CD14-positive monocyte (primary cell): ENCODE measurements at regions not wholly inside any gene's neighbourhood (a gene's known extent, or its start where the extent isn't known, plus 50 kb on each side); places are given as distances from the start of the nearest gene placed in this dataset.

Source experiments
- DNase-seq, 3 donors: peaks; one replicate each; pipeline ENCODE4 v3.0.0-alpha.2; 2011 to 2022
- H2AFZ ChIP-seq: 2 replicates; pipeline ENCODE4 v1.6.0; 2012; ENCODE audit warnings: mild to moderate bottlenecking, low read depth, low read length, inconsistent platforms; ENCODE audit not compliant: insufficient read depth, poor library complexity, severe bottlenecking
- H3K27ac ChIP-seq, 2 donors: 1 replicate in 1 of 2; 2 replicates in 1 of 2; pipeline ENCODE4 v1.5.1; 2012 to 2013; ENCODE audit warnings: low read length in 2 of 2, control low read depth in 1 of 2, inconsistent platforms in 1 of 2, low read depth in 1 of 2, mild to moderate bottlenecking in 1 of 2
- H3K27me3 ChIP-seq, 2 donors: one replicate each; pipeline versions ENCODE4 v1.6.0 to v1.6.1; 2011 to 2013; ENCODE audit warnings: low read length in 2 of 2; ENCODE audit not compliant: control insufficient read depth in 2 of 2, insufficient read depth in 2 of 2
- H3K36me3 ChIP-seq, 2 donors: replicated peaks in 1 of 2; 1 replicate in 1 of 2; 2 replicates in 1 of 2; pipeline versions ENCODE4 v1.5.1 to v1.6.1; 2012 to 2013; ENCODE audit warnings: low read length in 2 of 2, control low read depth in 1 of 2, inconsistent platforms in 1 of 2, mild to moderate bottlenecking in 1 of 2; ENCODE audit not compliant: insufficient read depth in 2 of 2, control insufficient read depth in 1 of 2
- H3K4me1 ChIP-seq, 2 donors: 1 replicate in 1 of 2; 2 replicates in 1 of 2; pipeline versions ENCODE4 v1.5.1 to v1.6.1; 2012 to 2013; ENCODE audit warnings: low read length in 2 of 2, control low read depth in 1 of 2, inconsistent platforms in 1 of 2, mild to moderate bottlenecking in 1 of 2, moderate library complexity in 1 of 2; ENCODE audit not compliant: insufficient read depth in 2 of 2, control insufficient read depth in 1 of 2
- H3K4me2 ChIP-seq: replicated peaks from 2 replicates; pipeline ENCODE3; 2012; ENCODE audit warnings: low read length, moderate library complexity, mild to moderate bottlenecking; ENCODE audit not compliant: poor library complexity, severe bottlenecking; ENCODE audit errors: extremely low read depth
- H3K4me3 ChIP-seq, 3 experiments: fragments of 200-600 bp in 1 of 3; sonication (generic) in 1 of 3; replicated peaks in 1 of 3; 1 replicate in 2 of 3; 2 replicates in 1 of 3; pipeline ENCODE4 v1.5.1; 2011 to 2013; ENCODE audit warnings: low read length in 3 of 3, mild to moderate bottlenecking in 3 of 3, control low read depth in 2 of 3, low read depth in 2 of 3, inconsistent platforms in 1 of 3, moderate library complexity in 1 of 3
- H3K79me2 ChIP-seq: 2 replicates; pipeline ENCODE4 v1.6.0; 2012; ENCODE audit warnings: mild to moderate bottlenecking, control low read depth, inconsistent platforms, low read length, moderate library complexity; ENCODE audit not compliant: insufficient read depth
- H3K9ac ChIP-seq: 2 replicates; pipeline ENCODE4 v1.6.0; 2017; ENCODE audit warnings: low read length, mild to moderate bottlenecking; ENCODE audit not compliant: insufficient read depth, poor library complexity, severe bottlenecking
- H3K9me3 ChIP-seq, 2 donors: replicated peaks in 1 of 2; 1 replicate in 1 of 2; 2 replicates in 1 of 2; pipeline versions ENCODE4 v1.5.1 to v1.6.1; 2012 to 2013; ENCODE audit warnings: low read length in 2 of 2, control low read depth in 1 of 2; ENCODE audit not compliant: control insufficient read depth in 1 of 2, insufficient read depth in 1 of 2
- H4K20me1 ChIP-seq: 2 replicates; pipeline ENCODE4 v1.6.0; 2012; ENCODE audit warnings: mild to moderate bottlenecking, low read length, control low read depth, moderate library complexity; ENCODE audit not compliant: insufficient read depth
- H3K27ac Mint-ChIP-seq, 7 donors: one replicate each; pipeline ENCODE4 v1.8.0; 2020; ENCODE audit warnings: mild to moderate bottlenecking in 7 of 7, mixed read lengths in 7 of 7, moderate library complexity in 6 of 7, inconsistent platforms in 2 of 7
- H3K27me3 Mint-ChIP-seq, 3 donors: one replicate each; pipeline ENCODE4 v1.8.0; 2021 to 2022; ENCODE audit warnings: low read depth in 3 of 3, mild to moderate bottlenecking in 3 of 3, mixed read lengths in 3 of 3, moderate library complexity in 3 of 3, inconsistent platforms in 1 of 3
- H3K36me3 Mint-ChIP-seq, 2 donors: one replicate each; pipeline ENCODE4 v1.8.0; 2020; ENCODE audit warnings: mixed read lengths in 2 of 2, inconsistent platforms in 1 of 2, mild to moderate bottlenecking in 1 of 2
- H3K4me1 Mint-ChIP-seq: one replicate; pipeline ENCODE4 v1.8.0; 2020; ENCODE audit warnings: mild to moderate bottlenecking, mixed read lengths
- H3K4me3 Mint-ChIP-seq, 2 donors: one replicate each; pipeline ENCODE4 v1.8.0; 2020; ENCODE audit warnings: mild to moderate bottlenecking in 2 of 2, mixed read lengths in 2 of 2, moderate library complexity in 1 of 2
- H3K9me3 Mint-ChIP-seq, 7 donors: one replicate each; pipeline ENCODE4 v1.8.0; 2020 to 2022; ENCODE audit warnings: mixed read lengths in 7 of 7, mild to moderate bottlenecking in 6 of 7, moderate library complexity in 6 of 7, inconsistent platforms in 2 of 7
- CTCF ChIP-seq: fragments of 200-600 bp; IDR thresholded peaks from one replicate; pipeline ENCODE4 v1.8.0; 2022; ENCODE audit warnings: antibody characterized with exemption, mild to moderate bottlenecking
- WGBS: methylation state at CpG from one replicate; pipeline ENCODE4 v1.1.5; 2013; ENCODE audit warnings: missing lambda C conversion rate; ENCODE audit not compliant: insufficient coverage; 5-methylcytosine and 5-hydroxymethylcytosine counted together
- intact Hi-C, 2 donors: fragments of 100-400 bp; cut with micrococcal nuclease; formaldehyde crosslinking; loops; one replicate each; pipeline versions ENCODE4 v1.15.0 to v1.15.1; 2023

- Histone ChIP-seq H3K4me3 (no peak overlapping the region), H3K9ac (no peak overlapping the region), H3K79me2 (no peaks in the 10 kb centered on the region), H3K27me3 (no peaks in the 10 kb centered on the region), H3K4me2 (no peak overlapping the region), H2AFZ (no peak overlapping the region), H3K27ac (no peak overlapping the region), H3K36me3 (no peaks in the 10 kb centered on the region), H4K20me1 (no peaks in the 10 kb centered on the region), H3K4me1 (no peaks in the 10 kb centered on the region), H3K9me3 (no peaks in the 10 kb centered on the region)
- Mint-ChIP-seq H3K27ac (no peak overlapping the region), H3K9me3 (peaks cover 0 to 11% (median 3%) of the 10 kb centered on the region in 7 donors), H3K4me1 (no peaks in the 10 kb centered on the region), H3K36me3 (no peaks in the 10 kb centered on the region), H3K27me3 (peaks cover 0 to 4% (median 0%) of the 10 kb centered on the region in 3 donors), H3K4me3 (no peak overlapping the region)
- WGBS, result 82% methylated on average over 19 of the region's 24 CpGs
- intact Hi-C loops, result no loop called here
- DNase-seq, result no peak
- TF ChIP-seq CTCF, result no peak
Observed at GRCh38 chr2:2564300-2565078, 233.4 kb upstream of the MYT1L start.

DNA sequence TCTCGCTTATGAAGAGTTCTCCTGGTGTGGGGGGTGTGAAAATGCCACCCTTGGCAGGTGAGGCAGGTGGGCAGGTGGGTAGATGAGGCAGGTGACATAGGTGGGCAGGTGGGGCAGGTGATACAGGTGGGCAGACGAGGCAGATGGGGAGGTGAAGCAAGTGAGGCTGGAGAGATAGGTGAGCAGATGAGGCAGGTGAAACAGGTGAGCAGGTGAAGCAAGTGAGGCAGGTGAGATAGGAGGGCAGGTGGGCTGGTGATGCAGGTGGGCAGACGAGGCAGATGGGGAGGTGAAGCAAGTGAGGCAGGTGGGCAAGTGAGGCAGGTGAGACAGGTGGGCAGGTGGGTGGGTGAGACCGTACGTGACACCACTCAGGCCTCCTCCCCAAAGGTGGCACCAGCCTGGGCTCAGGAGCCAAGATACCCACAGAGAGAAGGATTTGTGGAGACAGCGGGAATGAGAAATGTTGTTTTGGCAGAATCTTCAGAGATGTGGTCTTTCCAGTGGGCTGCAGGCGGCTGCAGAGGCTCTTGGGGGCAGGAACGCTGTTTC lies 232.3 kb upstream of the MYT1L start:
- Histone ChIP-seq H3K9me3 (no peaks in the 10 kb centered on the region), H3K27ac (no peak overlapping the region), H3K36me3 (no peaks in the 10 kb centered on the region), H3K4me1 (no peaks in the 10 kb centered on the region), H3K9ac (no peak overlapping the region), H2AFZ (no peak overlapping the region), H4K20me1 (no peaks in the 10 kb centered on the region), H3K27me3 (no peaks in the 10 kb centered on the region), H3K4me2 (no peak overlapping the region), H3K4me3 (no peak overlapping the region), H3K79me2 (no peaks in the 10 kb centered on the region)
- TF ChIP-seq CTCF, result no peak
- Mint-ChIP-seq H3K27ac (no peak overlapping the region), H3K4me3 (no peak overlapping the region), H3K36me3 (no peaks in the 10 kb centered on the region), H3K4me1 (no peaks in the 10 kb centered on the region), H3K27me3 (peaks cover 0 to 3% (median 0%) of the 10 kb centered on the region in 3 donors), H3K9me3 (peaks cover 0 to 10% (median 3%) of the 10 kb centered on the region in 7 donors)
- intact Hi-C loops, result no loop called here
- DNase-seq, result no peak
- 89% methylated on average over 8 of the region's 8 CpGs for WGBS
